B cell (primary cell): ENCODE measurements at regions not wholly inside any gene's neighbourhood (a gene's known extent, or its start where the extent isn't known, plus 50 kb on each side); places are given as distances from the start of the nearest gene placed in this dataset.

ENCODE experiments used
- EZH2 ChIP-seq: IDR thresholded peaks from 2 replicates; pipeline ENCODE4 v1.6.1; 2012; ENCODE audit warnings: borderline replicate concordance, low read depth, mild to moderate bottlenecking, moderate library complexity, low read length; ENCODE audit not compliant: insufficient read depth, poor library complexity, severe bottlenecking
- TF ChIP-seq, protein P1 (sequence below): fragments of 200-600 bp; IDR thresholded peaks from one replicate; pipeline ENCODE4 v1.8.0; 2022; ENCODE audit warnings: antibody characterized with exemption, mild to moderate bottlenecking

- TF ChIP-seq, protein P1, sequence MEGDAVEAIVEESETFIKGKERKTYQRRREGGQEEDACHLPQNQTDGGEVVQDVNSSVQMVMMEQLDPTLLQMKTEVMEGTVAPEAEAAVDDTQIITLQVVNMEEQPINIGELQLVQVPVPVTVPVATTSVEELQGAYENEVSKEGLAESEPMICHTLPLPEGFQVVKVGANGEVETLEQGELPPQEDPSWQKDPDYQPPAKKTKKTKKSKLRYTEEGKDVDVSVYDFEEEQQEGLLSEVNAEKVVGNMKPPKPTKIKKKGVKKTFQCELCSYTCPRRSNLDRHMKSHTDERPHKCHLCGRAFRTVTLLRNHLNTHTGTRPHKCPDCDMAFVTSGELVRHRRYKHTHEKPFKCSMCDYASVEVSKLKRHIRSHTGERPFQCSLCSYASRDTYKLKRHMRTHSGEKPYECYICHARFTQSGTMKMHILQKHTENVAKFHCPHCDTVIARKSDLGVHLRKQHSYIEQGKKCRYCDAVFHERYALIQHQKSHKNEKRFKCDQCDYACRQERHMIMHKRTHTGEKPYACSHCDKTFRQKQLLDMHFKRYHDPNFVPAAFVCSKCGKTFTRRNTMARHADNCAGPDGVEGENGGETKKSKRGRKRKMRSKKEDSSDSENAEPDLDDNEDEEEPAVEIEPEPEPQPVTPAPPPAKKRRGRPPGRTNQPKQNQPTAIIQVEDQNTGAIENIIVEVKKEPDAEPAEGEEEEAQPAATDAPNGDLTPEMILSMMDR: no peak
- no peak for TF ChIP-seq EZH2
Observed at GRCh38 chr2:236739663-236740062, 170.0 kb downstream of the ACKR3 start.
